ENCODE measurements at regions not wholly inside any gene's neighbourhood (a gene's known extent, or its start where the extent isn't known, plus 50 kb on each side); places are given as distances from the start of the nearest gene placed in this dataset.

DNA sequence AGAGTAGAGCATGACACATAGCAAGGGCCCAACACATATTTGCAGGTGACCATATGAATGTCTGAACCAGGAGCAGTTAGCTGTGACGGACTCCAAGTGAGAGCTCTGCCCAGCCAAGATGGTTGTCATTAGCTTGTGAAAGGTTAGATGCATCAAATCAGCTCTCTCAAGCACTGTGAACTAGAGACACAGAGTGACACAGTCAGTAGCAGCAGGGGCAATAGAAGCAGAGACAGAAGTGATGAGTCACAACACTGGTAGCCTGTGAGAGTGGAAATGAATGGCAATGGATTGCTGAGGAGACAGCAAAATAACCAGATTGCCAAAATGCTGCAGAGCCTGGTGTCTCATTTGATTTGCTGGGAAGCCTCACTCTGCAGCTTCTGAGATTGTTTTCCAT is 558.9 kb downstream of the PKHD1 start:
- no peak for DNase-seq (ENCODE audit: low read depth in 2 of 2)

DNA sequence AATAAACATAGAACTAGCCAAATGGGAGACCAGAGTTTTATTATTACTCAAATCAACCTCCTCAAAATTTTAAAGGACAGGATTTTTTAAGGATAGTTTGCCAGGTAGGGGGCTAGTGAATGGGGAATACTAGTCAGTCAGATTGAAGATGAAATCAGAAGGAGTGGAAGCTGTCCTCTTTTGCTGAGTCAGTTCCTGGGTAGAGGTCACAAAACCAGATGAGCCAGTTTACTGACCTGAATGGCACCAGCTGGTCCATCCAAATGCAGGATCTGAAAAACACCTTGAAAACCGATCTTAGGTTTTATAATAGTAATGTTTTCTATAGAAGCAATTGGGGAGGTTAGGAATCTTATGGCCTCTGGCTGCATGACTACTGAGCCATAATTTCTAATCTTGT is 558.2 kb downstream of the PKHD1 start:
- no peak for DNase-seq (ENCODE audit: low read depth in 2 of 2)

DNA sequence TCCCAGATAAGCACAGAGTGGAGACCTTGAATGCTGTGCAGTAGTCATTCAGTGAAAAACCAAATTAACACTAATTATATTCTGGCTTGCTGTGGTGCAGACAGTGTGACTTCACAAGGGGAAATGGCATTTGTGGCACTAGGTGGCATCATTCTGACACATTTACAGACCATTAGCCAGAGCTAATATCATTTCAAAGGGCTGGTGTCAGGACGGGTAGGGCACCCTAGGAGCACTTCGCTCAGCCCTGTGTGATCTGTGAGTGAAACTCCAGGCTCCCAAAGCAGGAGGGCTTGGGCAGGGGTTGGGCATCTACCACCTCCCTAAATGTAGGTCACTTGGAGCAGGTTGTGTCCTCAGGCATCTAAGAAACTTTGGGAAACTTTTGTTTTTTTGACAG is 555.8 kb downstream of the PKHD1 start:
- no peak for DNase-seq (ENCODE audit: low read depth in 2 of 2)

DNA sequence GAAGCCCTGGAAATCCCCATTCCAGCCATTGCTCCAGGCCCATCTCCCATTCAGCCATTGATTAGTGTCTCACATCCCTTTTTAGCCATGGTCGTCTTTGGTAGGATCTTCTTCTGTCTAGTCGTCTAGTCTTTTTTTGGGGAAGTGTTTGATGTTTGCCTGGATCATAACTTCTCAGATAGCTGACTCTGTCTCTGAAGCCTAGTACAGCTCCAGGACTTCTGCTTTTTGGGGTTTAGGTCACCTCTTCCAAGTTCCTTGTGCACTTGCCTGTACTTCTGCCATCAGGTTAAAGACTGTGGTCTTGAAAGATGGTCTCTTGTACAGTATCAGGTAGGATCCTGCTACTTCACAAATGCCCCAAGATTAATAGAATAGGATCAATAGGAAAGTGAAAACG is 553.5 kb downstream of the PKHD1 start:
- DNase-seq (ENCODE audit: low read depth in 2 of 2): no peak

DNA sequence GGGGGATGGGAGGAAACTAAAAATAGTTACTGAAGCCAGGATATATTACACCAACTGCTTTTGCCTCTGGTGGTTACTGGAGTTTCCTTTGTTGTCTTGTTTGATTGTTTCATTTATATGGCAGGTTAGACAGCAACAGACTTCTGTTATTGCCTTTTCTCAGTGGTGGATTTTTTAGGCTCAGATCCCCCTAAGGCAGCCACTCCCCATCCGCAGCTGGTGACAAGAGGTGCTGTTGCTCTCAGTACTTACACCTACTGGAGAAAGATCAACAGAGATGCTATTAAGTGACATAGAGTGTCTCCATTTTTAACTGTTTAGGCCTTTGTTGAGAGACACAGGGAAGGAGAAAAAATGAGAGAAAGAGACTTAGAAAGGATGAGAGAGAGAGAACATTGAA is 552.1 kb downstream of the PKHD1 start:
- DNase-seq (ENCODE audit: low read depth in 2 of 2): no peak

DNA sequence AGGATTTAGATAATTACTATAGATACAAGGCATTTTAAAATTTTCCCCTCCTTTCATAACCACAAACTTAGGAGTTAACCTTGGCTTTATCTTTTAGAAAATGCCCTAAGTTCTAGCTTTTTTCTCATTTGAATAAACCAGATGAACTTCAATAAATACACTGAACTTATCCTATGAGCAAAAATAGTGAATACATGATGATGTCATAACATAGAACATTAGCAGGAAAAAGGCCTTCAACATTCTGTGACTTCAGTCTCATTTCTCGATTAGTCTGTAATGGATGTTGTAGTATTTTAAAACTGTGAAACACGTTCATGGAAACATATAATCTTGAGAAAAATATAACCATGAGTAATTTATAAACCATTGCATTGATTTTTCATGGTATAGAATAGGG is 550.7 kb downstream of the PKHD1 start:
- no peak for DNase-seq (ENCODE audit: low read depth in 2 of 2)

DNA sequence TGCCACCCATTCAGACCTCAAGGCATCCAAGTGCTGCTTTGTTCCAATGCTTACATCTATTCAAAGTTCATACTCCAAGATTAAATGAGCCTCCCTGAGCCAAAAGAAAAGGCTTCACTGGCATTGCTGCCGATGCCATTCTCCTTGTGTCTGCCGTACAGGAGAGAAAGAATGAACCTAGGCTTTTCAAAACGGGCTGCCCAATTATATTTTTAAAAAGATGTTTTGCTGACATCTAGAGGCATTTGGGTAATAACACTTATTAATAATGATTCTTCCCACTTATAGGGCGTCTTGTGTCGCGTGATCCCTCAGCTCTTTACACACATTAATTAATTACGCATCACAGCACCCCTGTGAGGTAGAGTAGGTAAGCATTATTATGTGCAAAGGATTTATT is 545.6 kb downstream of the PKHD1 start:
- no peak for DNase-seq (ENCODE audit: low read depth in 2 of 2)

DNA sequence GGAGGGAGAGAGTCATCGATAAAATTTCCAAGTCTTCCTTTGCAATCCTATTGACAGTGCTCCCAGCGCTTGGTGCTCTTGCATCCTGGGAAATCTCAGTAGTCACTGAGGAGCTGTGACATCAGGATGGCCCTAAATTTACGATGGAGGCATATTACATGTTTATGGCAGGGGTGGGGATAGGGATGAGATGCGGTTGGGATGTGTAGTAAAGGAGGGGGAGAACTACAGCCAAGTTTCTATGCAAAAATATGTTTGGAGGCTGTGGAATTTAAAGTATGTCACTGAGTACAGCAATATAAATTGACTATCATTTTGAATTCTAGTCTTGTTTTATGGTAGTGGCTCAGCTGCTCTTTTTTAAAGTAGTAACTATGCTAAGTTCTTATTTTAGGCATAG is 544.9 kb downstream of the PKHD1 start:
- peak in 1 of 2 experiments; percentile 3 for DNase-seq (ENCODE audit: low read depth in 2 of 2)

DNA sequence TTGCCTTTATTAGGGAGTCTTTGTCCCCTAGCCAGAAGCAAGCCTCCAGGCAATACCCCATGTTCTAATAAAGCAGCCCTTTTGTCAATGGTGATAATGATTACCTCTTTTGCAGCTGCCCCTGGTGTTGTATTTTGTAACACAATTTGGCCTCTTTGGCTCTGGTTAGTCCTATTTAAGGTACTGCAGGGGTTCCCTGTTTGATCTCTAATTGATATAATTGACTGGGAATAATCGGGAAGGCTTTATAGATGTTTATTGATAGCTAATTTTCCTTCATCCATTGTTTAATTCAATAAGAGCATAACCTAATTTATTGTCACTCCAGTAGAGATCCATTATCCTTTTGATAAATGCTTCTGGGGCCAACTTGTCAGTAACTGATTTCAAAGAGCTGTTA is 537.2 kb downstream of the PKHD1 start:
- DNase-seq (ENCODE audit: low read depth in 2 of 2): no peak

DNA sequence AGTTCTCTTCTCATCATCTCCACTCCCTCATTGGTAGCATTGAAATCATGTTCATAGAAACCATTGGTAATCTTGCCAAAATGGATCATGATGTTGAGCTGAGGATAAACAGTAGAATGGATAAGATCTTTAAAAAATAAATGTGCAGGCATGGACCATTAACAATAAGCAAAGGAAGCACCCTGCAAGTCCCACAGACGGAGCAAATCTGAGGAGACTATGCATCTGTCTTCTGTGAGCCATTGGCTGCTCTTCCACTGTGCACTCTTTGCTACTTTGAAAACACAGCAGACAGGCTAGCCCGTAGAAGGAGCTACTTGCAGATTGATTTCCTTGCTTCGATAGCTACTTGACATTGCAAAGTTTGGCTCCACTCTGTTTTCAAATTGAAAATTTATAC is 535.0 kb downstream of the PKHD1 start:
- DNase-seq (ENCODE audit: low read depth in 2 of 2): no peak

DNA sequence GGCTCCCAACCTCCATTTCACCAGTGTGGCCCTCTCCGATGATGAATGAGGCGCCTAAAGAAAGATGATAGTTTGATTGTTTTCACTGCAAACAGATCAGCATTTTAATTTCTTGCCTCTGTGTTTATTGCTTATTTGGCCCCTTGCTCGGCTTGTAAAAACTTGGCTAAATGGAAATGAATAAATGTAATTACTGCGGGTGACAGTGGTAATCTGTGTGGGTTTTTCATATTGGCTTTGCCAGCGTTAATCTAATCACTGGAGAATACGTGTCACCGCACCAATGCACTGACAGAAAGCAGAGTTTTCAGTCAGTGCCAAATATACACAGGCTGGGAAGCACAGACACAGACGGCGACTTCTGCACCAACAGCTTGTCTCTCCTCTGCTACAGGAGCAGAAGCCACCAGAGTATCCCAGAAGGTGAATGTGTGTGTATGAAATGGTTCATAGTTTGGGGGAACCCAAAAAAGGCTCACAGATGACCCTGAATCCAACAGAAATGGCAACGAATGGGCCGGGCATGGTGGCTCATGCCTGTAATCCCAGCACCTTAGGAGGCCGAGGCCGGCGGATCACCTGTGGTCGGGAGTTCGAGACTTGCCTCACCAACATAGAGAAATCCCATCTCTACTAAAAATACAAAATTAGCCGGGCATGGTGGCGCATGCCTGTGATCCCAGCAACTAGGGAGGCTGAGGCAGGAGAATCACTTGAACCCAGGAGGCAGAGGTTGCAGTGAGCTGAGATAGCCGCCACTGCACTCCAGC is 534.0 kb downstream of the PKHD1 start:
- no peak for DNase-seq (ENCODE audit: low read depth in 2 of 2)

DNA sequence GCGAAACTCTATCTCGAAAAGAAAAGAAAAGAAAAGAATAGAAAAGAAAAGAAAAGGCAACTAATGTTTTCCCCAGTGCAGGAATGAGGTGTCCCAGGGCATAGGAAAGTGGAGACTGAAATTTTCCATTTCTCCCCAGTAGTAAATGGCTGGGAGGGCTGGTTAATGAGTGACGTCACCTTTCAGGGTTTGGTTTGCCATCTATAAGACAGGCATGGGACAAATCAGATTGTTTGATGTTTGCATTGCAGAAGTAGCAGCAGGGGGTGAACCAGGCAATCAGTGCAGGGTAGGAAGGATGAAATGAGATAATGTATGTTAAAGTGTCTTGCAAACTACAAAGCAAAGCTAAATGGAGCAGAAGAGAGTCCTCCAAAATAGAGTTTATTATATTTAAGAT is 533.4 kb downstream of the PKHD1 start:
- DNase-seq (ENCODE audit: low read depth in 2 of 2): no peak

DNA sequence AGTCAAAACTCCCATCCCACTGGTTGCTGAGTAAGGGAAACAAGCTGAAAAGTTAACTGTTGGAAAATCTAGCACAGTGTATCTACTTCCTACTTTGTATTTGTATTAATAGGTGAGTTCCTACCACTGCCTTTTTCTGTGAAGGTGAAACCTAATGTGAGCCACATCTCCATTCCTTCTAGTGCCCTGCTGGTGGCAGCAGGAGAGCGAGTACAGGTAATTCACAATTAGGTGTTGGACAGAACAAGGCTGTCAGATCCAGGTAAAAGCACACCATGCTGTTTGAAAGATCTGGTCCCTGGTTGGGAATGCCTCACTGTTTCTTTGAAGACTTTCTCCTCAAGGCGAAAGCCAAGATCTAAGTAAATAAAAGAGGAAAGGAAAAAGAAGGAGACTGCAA is 528.4 kb downstream of the PKHD1 start:
- DNase-seq (ENCODE audit: low read depth in 2 of 2): no peak

DNA sequence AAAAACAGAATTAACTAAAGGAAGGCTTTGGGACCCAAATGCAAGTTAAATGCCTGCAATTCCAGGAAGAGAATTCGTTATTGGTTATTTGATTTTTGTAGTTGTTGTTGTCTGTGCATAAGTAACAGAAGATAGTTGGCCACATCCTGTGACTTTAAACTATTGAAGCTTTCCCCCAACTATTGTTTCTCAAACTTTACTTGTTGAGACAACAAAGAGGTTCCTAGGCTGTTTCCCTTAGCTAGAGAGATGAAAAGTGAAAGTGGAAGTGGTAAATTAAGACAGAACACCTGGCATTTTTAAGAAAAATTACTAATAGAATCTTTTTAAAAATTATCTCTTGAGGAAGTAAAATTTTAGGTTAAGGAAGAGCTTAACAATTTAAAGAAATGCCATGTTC is 525.2 kb downstream of the PKHD1 start:
- no peak for DNase-seq (ENCODE audit: low read depth in 2 of 2)
